Right lobe of liver (tissue), 6 donors: ENCODE measurements at regions not wholly inside any gene's neighbourhood (a gene's known extent, or its start where the extent isn't known, plus 50 kb on each side); places are given as distances from the start of the nearest gene placed in this dataset.

Experiments used
- ATAC-seq, 4 donors: fragments of 200-7000 bp; cut with Tn5 transposase; one replicate each; pipeline ENCODE4 v1.9.1; 2020; ENCODE audit warnings: mild to moderate bottlenecking in 4 of 4, moderate library complexity in 4 of 4
- DNase-seq, 3 donors: peaks; one replicate each; pipeline ENCODE4 v3.0.0-alpha.2; 2020
- H3K27ac ChIP-seq, 3 donors: fragments of 200-600 bp; one replicate each; pipeline ENCODE4 v1.8.0; 2022
- H3K27me3 ChIP-seq, 2 donors: fragments of 200-600 bp; one replicate each; pipeline ENCODE4 v1.8.0; 2022
- H3K36me3 ChIP-seq, 4 donors: fragments of 200-600 bp; sonication (generic) in 1 of 4; one replicate each; pipeline versions ENCODE4 v1.5.1 to v1.8.0; 2017 to 2022; ENCODE audit warnings: control low read depth in 1 of 4
- H3K4me1 ChIP-seq, 4 donors: fragments of 200-600 bp; sonication (generic) in 1 of 4; one replicate each; pipeline versions ENCODE4 v1.5.1 to v1.8.0; 2017 to 2022; ENCODE audit warnings: control low read depth in 1 of 4
- H3K4me3 ChIP-seq, 3 donors: fragments of 200-600 bp; one replicate each; pipeline ENCODE4 v1.8.0; 2022
- H3K9me3 ChIP-seq, 4 donors: fragments of 200-600 bp; sonication (generic) in 1 of 4; one replicate each; pipeline versions ENCODE4 v1.5.1 to v1.8.0; 2017 to 2022; ENCODE audit warnings: control low read depth in 1 of 4
- CTCF ChIP-seq, 4 donors: fragments of 200-600 bp in 3 of 4; fragments of 450-650 bp in 1 of 4; IDR thresholded peaks; one replicate each; pipeline versions ENCODE4 v1.5.1 to v1.8.0; 2016 to 2022; ENCODE audit warnings: antibody characterized with exemption in 4 of 4, mild to moderate bottlenecking in 2 of 4
- POLR2A ChIP-seq: fragments of 450-650 bp; IDR thresholded peaks from one replicate; pipeline ENCODE4 v1.6.1; 2017; ENCODE audit warnings: antibody characterized with exemption, mild to moderate bottlenecking
- WGBS: methylation state at CpG from one replicate; pipeline ENCODE4 v1.1.6; 2018; ENCODE audit warnings: low coverage, low lambda C conversion rate; ENCODE audit not compliant: insufficient coverage; ENCODE audit errors: missing lambda C conversion rate; 5-methylcytosine and 5-hydroxymethylcytosine counted together
- intact Hi-C, 2 donors: fragments of 100-400 bp; cut with DNase I; formaldehyde crosslinking; loops; one replicate each; pipeline versions ENCODE4 v1.11.2 to v1.14.1; 2022
- donor health status: DM: no; HTN: yes; CAD: no.
- donor health status: DM: no; HTN: no; CAD: no.
- donor health status: DM: no; HTN: no; CAD: no.
- donor health status: DM: no; HTN: yes; CAD: no.
- donor health status: DM: no; HTN: yes; CAD: no.

- no peak overlapping the region for H3K4me3 ChIP-seq
- TF ChIP-seq POLR2A = no peak
- no peak for TF ChIP-seq CTCF (IDR thresholded peaks at IDR 0.05)
- intact Hi-C loops = no loop called here
- DNase-seq = no peak
- no peaks in the 10 kb centered on the region for H3K36me3 ChIP-seq
- H3K9me3 ChIP-seq = no peaks in the 10 kb centered on the region
- 68% methylated on average over 3 of the region's 3 CpGs for WGBS
- H3K4me1 ChIP-seq = no peaks in the 10 kb centered on the region
- no peak for ATAC-seq
- no peaks in the 10 kb centered on the region for H3K27me3 ChIP-seq
- H3K27ac ChIP-seq = no peak overlapping the region
Observed at GRCh38 chr7:91603707-91604106, 276.8 kb downstream of the MTERF1 start.

GRCh38 chr7:91608606-91609005, 271.9 kb downstream of the MTERF1 start:
- Histone ChIP-seq H3K36me3 (no peaks in the 10 kb centered on the region), H3K27me3 (no peaks in the 10 kb centered on the region), H3K4me1 (no peaks in the 10 kb centered on the region), H3K27ac (no peak overlapping the region), H3K9me3 (no peaks in the 10 kb centered on the region), H3K4me3 (no peak overlapping the region)
- ATAC-seq (no peak), DNase-seq (no peak)
- TF ChIP-seq CTCF (IDR thresholded peaks at IDR 0.05) = no peak
- TF ChIP-seq POLR2A = no peak
- 84% methylated on average over 2 of the region's 2 CpGs for WGBS
- intact Hi-C loops = no loop called here

GRCh38 chr7:91609525-91609924, 271.0 kb downstream of the MTERF1 start:
- DNase-seq = no peak
- no peaks in the 10 kb centered on the region for H3K27me3 ChIP-seq
- H3K4me1 ChIP-seq = no peaks in the 10 kb centered on the region
- H3K36me3 ChIP-seq = no peaks in the 10 kb centered on the region
- H3K9me3 ChIP-seq = no peaks in the 10 kb centered on the region
- TF ChIP-seq POLR2A (no peak), CTCF (IDR thresholded peaks at IDR 0.05) (no peak)
- H3K27ac ChIP-seq = no peak overlapping the region
- ATAC-seq = no peak
- intact Hi-C loops = no loop called here
- no peak overlapping the region for H3K4me3 ChIP-seq

GRCh38 chr7:91614431-91614830, 266.1 kb downstream of the MTERF1 start:
- no peaks in the 10 kb centered on the region for H3K4me1 ChIP-seq
- no peaks in the 10 kb centered on the region for H3K36me3 ChIP-seq
- intact Hi-C loops = no loop called here
- H3K9me3 ChIP-seq = no peaks in the 10 kb centered on the region
- ATAC-seq (no peak), DNase-seq (no peak)
- no peak overlapping the region for H3K4me3 ChIP-seq
- TF ChIP-seq CTCF (IDR thresholded peaks at IDR 0.05) (no peak), POLR2A (no peak)
- H3K27ac ChIP-seq = no peak overlapping the region
- H3K27me3 ChIP-seq = no peaks in the 10 kb centered on the region
- WGBS = 58% methylated on average over 3 of the region's 4 CpGs
